ENCODE measurements at regions not wholly inside any gene's neighbourhood (a gene's known extent, or its start where the extent isn't known, plus 50 kb on each side); places are given as distances from the start of the nearest gene placed in this dataset.
A peak's percentile ranks its signal among the peaks of the same experiment; 100 is the strongest.

DNA sequence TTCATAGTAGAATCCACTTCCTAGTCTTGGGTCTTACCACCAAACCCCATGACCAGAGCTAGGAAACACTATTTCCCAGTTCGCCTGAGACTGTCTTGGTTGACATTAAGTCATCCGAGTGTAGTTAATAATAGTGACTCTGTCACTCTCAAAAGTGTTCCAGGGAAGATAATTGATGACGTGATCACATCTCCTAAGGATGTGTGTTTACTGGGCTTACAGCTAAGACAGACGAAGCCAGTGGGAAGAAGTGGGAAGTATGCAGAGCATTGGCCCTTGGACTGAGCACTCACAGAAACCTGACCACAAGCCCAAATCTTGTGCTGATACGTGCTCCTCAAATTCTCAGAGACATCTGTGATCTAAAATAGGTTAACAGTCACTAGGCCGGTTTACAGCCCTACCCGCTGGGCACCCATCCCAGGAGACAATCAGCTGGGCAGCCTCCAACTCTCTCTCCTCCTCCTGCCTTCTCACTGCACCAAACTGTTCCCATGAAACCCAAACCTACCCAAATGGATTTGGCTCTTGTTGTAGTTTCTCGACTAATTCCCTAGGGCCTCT lies 316.6 kb downstream of the TLE1 start:
- no peaks in the 10 kb centered on the region for H3K27me3 ChIP-seq (ENCODE audit: control insufficient read depth in 3 of 3, insufficient read depth in 3 of 3, low read length in 3 of 3)
- H3K9ac ChIP-seq (ENCODE audit: low read depth in 1 of 3, low read length in 3 of 3), result no peak overlapping the region
- H3K4me1 ChIP-seq (ENCODE audit: control insufficient read depth in 3 of 3, insufficient read depth in 3 of 3, low read length in 3 of 3), result peaks cover 16 to 32% (median 23%) of the 10 kb centered on the region in 3 donors
- no peak overlapping the region for H3K4me3 ChIP-seq (ENCODE audit: low read length in 3 of 3)
- H3K27ac ChIP-seq (ENCODE audit: low read depth, low read length), result peak overlapping the region; percentile 65
- no peaks in the 10 kb centered on the region for H3K36me3 ChIP-seq (ENCODE audit: control insufficient read depth in 3 of 3, insufficient read depth in 3 of 3, low read length in 3 of 3)
- H3K9me3 ChIP-seq (ENCODE audit: control insufficient read depth in 3 of 3, low read length in 3 of 3), result no peaks in the 10 kb centered on the region

DNA sequence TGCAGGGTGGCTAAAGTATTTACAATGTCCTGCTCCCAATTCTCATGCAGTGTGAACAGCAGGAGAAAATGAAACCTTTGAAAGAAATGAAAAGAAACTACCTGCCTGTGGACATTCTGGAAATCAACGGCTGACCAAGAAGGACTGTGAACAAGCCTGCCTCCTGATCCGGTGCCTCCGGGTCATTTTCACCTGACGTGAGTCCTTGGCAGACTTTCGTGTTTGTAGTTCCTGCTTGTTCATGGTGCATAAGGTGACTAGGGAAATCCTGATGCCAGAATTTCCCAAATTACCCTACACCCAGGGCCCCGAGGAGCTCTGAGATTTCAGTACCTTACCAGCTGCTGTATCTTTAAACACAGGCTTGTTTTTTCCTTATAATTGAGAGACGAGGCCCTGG lies 317.5 kb downstream of the TLE1 start:
- Histone ChIP-seq H3K4me3 (ENCODE audit: low read length in 3 of 3) (no peak overlapping the region), H3K9me3 (ENCODE audit: control insufficient read depth in 3 of 3, low read length in 3 of 3) (no peaks in the 10 kb centered on the region), H3K27me3 (ENCODE audit: control insufficient read depth in 3 of 3, insufficient read depth in 3 of 3, low read length in 3 of 3) (no peaks in the 10 kb centered on the region), H3K4me1 (ENCODE audit: control insufficient read depth in 3 of 3, insufficient read depth in 3 of 3, low read length in 3 of 3) (peaks cover 16 to 32% (median 23%) of the 10 kb centered on the region in 3 donors), H3K36me3 (ENCODE audit: control insufficient read depth in 3 of 3, insufficient read depth in 3 of 3, low read length in 3 of 3) (no peaks in the 10 kb centered on the region), H3K9ac (ENCODE audit: low read depth in 1 of 3, low read length in 3 of 3) (peak overlapping the region in 1 of 3 donors; percentile 25), H3K27ac (ENCODE audit: low read depth, low read length) (peak overlapping the region; percentile 65)

DNA sequence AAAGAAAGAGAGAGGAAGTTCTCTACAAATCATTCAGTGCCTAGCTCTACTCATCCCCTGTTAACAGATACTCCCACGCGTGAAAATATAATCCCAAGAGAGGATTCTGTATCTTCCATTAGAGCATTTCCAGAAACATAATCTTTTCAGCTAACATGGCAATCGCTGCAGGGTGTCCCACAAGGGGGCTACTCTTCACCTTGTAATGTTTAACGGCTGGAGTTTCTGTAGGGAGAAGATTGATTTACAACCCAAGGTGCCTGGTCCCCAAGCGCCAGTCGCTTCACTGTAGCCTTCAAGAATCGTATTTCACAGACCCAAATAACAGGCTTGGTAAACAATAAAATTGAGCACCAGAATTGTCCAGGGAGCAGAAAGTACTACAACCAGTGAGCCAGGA lies 318.7 kb downstream of the TLE1 start:
- no peak overlapping the region for H3K9ac ChIP-seq (ENCODE audit: low read depth in 1 of 3, low read length in 3 of 3)
- H3K4me3 ChIP-seq (ENCODE audit: low read length in 3 of 3), result no peak overlapping the region
- no peaks in the 10 kb centered on the region for H3K27me3 ChIP-seq (ENCODE audit: control insufficient read depth in 3 of 3, insufficient read depth in 3 of 3, low read length in 3 of 3)
- H3K27ac ChIP-seq (ENCODE audit: low read depth, low read length), result no peak overlapping the region
- no peaks in the 10 kb centered on the region for H3K9me3 ChIP-seq (ENCODE audit: control insufficient read depth in 3 of 3, low read length in 3 of 3)
- peaks cover 14 to 32% (median 23%) of the 10 kb centered on the region in 3 donors for H3K4me1 ChIP-seq (ENCODE audit: control insufficient read depth in 3 of 3, insufficient read depth in 3 of 3, low read length in 3 of 3)
- no peaks in the 10 kb centered on the region for H3K36me3 ChIP-seq (ENCODE audit: control insufficient read depth in 3 of 3, insufficient read depth in 3 of 3, low read length in 3 of 3)

DNA sequence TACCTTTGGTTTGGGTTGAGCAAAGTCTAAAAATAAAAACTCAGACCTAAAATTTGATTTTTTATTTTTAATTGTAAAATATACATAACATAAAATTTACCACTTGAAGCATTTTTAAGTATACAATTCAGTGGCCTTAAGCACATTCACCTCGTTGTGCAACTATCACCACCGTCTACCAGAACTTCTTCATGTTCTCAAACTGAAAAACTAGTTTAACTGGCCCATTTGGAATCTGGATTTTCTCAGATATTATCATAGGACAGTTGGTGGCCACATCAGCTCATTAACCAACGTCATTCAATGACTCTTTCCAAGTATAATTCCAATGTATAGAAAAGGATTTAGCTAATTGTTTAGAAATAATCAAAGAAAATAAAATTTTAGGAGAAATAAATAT lies 319.3 kb downstream of the TLE1 start:
- no peaks in the 10 kb centered on the region for H3K36me3 ChIP-seq (ENCODE audit: control insufficient read depth in 3 of 3, insufficient read depth in 3 of 3, low read length in 3 of 3)
- no peaks in the 10 kb centered on the region for H3K9me3 ChIP-seq (ENCODE audit: control insufficient read depth in 3 of 3, low read length in 3 of 3)
- H3K4me1 ChIP-seq (ENCODE audit: control insufficient read depth in 3 of 3, insufficient read depth in 3 of 3, low read length in 3 of 3), result peaks cover 11 to 31% (median 23%) of the 10 kb centered on the region in 3 donors
- no peak overlapping the region for H3K27ac ChIP-seq (ENCODE audit: low read depth, low read length)
- no peak overlapping the region for H3K9ac ChIP-seq (ENCODE audit: low read depth in 1 of 3, low read length in 3 of 3)
- H3K4me3 ChIP-seq (ENCODE audit: low read length in 3 of 3), result no peak overlapping the region
- H3K27me3 ChIP-seq (ENCODE audit: control insufficient read depth in 3 of 3, insufficient read depth in 3 of 3, low read length in 3 of 3), result no peaks in the 10 kb centered on the region

DNA sequence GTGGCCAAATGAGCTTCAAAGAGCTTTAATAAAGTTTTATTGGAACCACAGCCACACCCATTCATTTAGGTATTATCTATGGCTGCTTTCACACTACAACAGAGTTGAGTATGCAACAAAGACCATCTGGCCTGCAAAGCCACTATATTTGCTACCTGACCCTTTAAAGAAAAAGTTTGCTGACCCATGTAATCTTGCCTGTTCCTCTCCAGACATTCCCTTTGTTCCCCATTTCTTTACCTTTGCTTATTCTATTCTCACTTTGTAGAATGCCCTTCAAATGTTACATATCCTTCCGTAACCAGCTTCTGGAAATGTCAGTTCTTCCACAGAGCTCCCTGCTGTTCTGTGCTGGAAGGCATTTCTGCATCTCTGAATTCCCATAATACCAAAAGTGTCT lies 320.2 kb downstream of the TLE1 start:
- Histone ChIP-seq H3K36me3 (ENCODE audit: control insufficient read depth in 3 of 3, insufficient read depth in 3 of 3, low read length in 3 of 3) (no peaks in the 10 kb centered on the region), H3K9ac (ENCODE audit: low read depth in 1 of 3, low read length in 3 of 3) (no peak overlapping the region), H3K4me1 (ENCODE audit: control insufficient read depth in 3 of 3, insufficient read depth in 3 of 3, low read length in 3 of 3) (peaks cover 11 to 29% (median 21%) of the 10 kb centered on the region in 3 donors), H3K9me3 (ENCODE audit: control insufficient read depth in 3 of 3, low read length in 3 of 3) (no peaks in the 10 kb centered on the region), H3K4me3 (ENCODE audit: low read length in 3 of 3) (no peak overlapping the region), H3K27me3 (ENCODE audit: control insufficient read depth in 3 of 3, insufficient read depth in 3 of 3, low read length in 3 of 3) (no peaks in the 10 kb centered on the region), H3K27ac (ENCODE audit: low read depth, low read length) (no peak overlapping the region)

DNA sequence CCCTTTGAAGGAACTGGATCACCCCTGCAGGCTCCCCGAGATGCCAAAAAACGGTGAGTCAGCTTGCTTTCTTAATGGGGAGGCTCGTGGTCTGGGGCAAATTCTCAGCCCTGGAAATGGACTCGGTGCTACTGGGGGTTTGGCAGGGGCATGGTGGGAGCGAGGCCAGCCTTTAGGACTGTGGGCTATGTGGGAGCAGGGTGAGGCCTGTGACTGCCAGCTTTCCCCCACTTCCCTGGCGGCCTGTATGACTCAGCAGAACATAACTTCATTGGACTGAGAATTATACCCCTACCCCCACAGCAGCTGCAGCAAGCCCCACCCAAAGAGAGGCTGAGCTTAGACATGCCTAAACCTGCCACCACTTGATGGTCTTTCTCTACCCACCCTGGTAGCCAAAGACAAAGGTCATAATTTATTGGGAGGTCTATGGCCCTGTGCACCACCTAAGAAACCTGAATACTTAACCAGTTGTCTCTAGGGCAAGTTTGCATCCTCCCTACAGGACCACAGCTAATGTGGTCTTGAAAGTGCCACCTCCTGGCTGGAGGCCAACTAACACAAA lies 325.3 kb downstream of the TLE1 start:
- no peak overlapping the region for H3K27ac ChIP-seq (ENCODE audit: low read depth, low read length)
- no peak overlapping the region for H3K4me3 ChIP-seq (ENCODE audit: low read length in 3 of 3)
- no peaks in the 10 kb centered on the region for H3K9me3 ChIP-seq (ENCODE audit: control insufficient read depth in 3 of 3, low read length in 3 of 3)
- H3K36me3 ChIP-seq (ENCODE audit: control insufficient read depth in 3 of 3, insufficient read depth in 3 of 3, low read length in 3 of 3), result no peaks in the 10 kb centered on the region
- no peak overlapping the region for H3K9ac ChIP-seq (ENCODE audit: low read depth in 1 of 3, low read length in 3 of 3)
- no peaks in the 10 kb centered on the region for H3K4me1 ChIP-seq (ENCODE audit: control insufficient read depth in 3 of 3, insufficient read depth in 3 of 3, low read length in 3 of 3)
- H3K27me3 ChIP-seq (ENCODE audit: control insufficient read depth in 3 of 3, insufficient read depth in 3 of 3, low read length in 3 of 3), result no peaks in the 10 kb centered on the region

DNA sequence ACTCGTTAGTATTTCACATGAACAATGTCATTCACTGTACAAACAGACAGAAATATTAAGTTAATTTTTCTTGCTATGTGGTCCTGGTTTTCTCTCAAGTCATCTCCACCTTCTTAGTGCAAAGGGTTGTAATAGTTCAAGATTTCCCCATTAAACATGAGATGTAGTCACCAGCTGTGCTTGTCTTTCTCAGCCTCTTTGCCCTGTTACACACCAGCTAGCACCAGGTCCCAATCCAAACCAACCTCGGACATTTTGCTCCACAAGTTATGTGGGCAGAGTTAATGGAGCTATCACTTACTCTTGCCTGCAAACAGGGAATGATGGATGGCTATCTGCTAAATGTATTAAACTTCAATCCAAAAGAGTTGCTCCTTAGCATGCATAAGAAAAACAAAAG lies 328.1 kb downstream of the TLE1 start:
- H3K9me3 ChIP-seq (ENCODE audit: control insufficient read depth in 3 of 3, low read length in 3 of 3), result no peaks in the 10 kb centered on the region
- H3K9ac ChIP-seq (ENCODE audit: low read depth in 1 of 3, low read length in 3 of 3), result no peak overlapping the region
- H3K4me1 ChIP-seq (ENCODE audit: control insufficient read depth in 3 of 3, insufficient read depth in 3 of 3, low read length in 3 of 3), result no peaks in the 10 kb centered on the region
- H3K27ac ChIP-seq (ENCODE audit: low read depth, low read length), result no peak overlapping the region
- no peak overlapping the region for H3K4me3 ChIP-seq (ENCODE audit: low read length in 3 of 3)
- H3K27me3 ChIP-seq (ENCODE audit: control insufficient read depth in 3 of 3, insufficient read depth in 3 of 3, low read length in 3 of 3), result no peaks in the 10 kb centered on the region
- no peaks in the 10 kb centered on the region for H3K36me3 ChIP-seq (ENCODE audit: control insufficient read depth in 3 of 3, insufficient read depth in 3 of 3, low read length in 3 of 3)

DNA sequence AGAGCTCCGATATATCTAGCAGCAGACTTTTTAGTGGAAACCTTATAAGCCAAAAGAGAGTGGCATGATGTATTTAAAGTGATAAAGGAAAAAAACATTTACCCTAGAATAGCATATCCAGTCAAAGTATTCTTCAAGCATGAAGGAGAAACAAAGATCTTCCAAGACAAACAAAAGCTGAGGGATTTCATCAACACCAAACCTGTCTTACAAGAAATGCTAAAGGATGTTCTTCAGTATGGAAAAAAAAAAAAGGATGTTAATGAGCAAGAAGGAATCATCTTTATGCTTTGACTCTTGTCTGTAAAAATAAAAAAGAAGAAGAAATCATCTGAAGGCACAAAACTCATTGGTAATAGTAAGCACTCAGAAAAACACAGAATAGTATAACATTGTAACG lies 338.2 kb downstream of the TLE1 start:
- Histone ChIP-seq H3K4me3 (ENCODE audit: low read length in 3 of 3) (no peak overlapping the region), H3K9ac (ENCODE audit: low read depth in 1 of 3, low read length in 3 of 3) (no peak overlapping the region), H3K27me3 (ENCODE audit: control insufficient read depth in 3 of 3, insufficient read depth in 3 of 3, low read length in 3 of 3) (no peaks in the 10 kb centered on the region), H3K36me3 (ENCODE audit: control insufficient read depth in 3 of 3, insufficient read depth in 3 of 3, low read length in 3 of 3) (no peaks in the 10 kb centered on the region), H3K9me3 (ENCODE audit: control insufficient read depth in 3 of 3, low read length in 3 of 3) (no peaks in the 10 kb centered on the region), H3K4me1 (ENCODE audit: control insufficient read depth in 3 of 3, insufficient read depth in 3 of 3, low read length in 3 of 3) (no peaks in the 10 kb centered on the region), H3K27ac (ENCODE audit: low read depth, low read length) (no peak overlapping the region)

DNA sequence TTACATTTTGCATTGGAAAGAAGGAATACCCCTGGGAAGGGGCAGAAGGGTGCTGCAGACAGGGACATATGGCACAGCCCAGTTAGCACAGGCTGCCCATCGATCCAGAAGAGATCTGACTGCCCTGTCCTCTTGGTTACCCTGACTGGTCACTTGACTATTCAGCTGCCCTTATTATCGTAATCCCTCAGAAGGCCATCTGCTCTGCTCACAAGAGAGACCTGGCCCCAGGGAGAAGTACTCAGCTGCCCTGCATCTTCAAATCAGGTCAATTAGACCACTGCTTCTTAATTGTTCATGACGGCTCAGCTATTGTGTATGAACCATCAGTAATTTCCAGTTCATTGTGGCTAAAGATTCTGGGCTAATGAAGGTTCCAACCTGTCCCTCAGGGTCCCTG lies 345.0 kb downstream of the TLE1 start:
- H3K27me3 ChIP-seq (ENCODE audit: control insufficient read depth in 3 of 3, insufficient read depth in 3 of 3, low read length in 3 of 3), result no peaks in the 10 kb centered on the region
- no peak overlapping the region for H3K9ac ChIP-seq (ENCODE audit: low read depth in 1 of 3, low read length in 3 of 3)
- H3K9me3 ChIP-seq (ENCODE audit: control insufficient read depth in 3 of 3, low read length in 3 of 3), result no peaks in the 10 kb centered on the region
- no peaks in the 10 kb centered on the region for H3K4me1 ChIP-seq (ENCODE audit: control insufficient read depth in 3 of 3, insufficient read depth in 3 of 3, low read length in 3 of 3)
- H3K4me3 ChIP-seq (ENCODE audit: low read length in 3 of 3), result no peak overlapping the region
- H3K27ac ChIP-seq (ENCODE audit: low read depth, low read length), result no peak overlapping the region
- no peaks in the 10 kb centered on the region for H3K36me3 ChIP-seq (ENCODE audit: control insufficient read depth in 3 of 3, insufficient read depth in 3 of 3, low read length in 3 of 3)

DNA sequence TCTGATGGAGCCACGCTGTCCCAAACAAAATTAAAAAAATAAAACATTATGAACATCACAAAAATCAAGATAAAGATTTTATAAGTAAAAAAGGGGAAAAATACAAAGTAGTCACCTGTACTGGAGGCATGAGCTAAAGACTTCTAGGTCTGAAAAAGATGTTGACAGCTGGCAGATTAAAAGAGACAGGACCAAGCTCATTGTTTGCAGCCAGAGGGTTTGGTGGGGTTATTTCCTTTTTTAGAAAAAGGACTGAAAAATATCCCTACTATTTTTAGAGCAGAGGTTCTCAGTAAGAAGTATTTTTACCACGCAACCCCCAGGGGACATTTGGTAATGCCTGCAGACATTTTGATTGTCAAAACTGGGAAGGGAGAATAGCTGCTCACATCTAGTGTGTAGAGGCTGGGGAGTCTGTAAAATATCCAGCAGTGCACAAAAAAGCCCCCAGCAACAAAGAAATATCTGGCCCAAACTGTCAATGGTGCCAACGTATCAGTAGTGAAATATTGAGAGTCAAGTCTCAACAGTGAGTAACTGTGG lies 353.4 kb downstream of the TLE1 start:
- no peak overlapping the region for H3K27ac ChIP-seq (ENCODE audit: low read depth, low read length)
- no peak overlapping the region for H3K4me3 ChIP-seq (ENCODE audit: low read length in 3 of 3)
- no peak overlapping the region for H3K9ac ChIP-seq (ENCODE audit: low read depth in 1 of 3, low read length in 3 of 3)
- H3K9me3 ChIP-seq (ENCODE audit: control insufficient read depth in 3 of 3, low read length in 3 of 3), result peaks cover 0 to 4% (median 0%) of the 10 kb centered on the region in 3 donors
- no peaks in the 10 kb centered on the region for H3K27me3 ChIP-seq (ENCODE audit: control insufficient read depth in 3 of 3, insufficient read depth in 3 of 3, low read length in 3 of 3)
- no peaks in the 10 kb centered on the region for H3K4me1 ChIP-seq (ENCODE audit: control insufficient read depth in 3 of 3, insufficient read depth in 3 of 3, low read length in 3 of 3)
- H3K36me3 ChIP-seq (ENCODE audit: control insufficient read depth in 3 of 3, insufficient read depth in 3 of 3, low read length in 3 of 3), result no peaks in the 10 kb centered on the region
